ENCODE measurements at regions not wholly inside any gene's neighbourhood (a gene's known extent, or its start where the extent isn't known, plus 50 kb on each side); places are given as distances from the start of the nearest gene placed in this dataset.

- no peak for FAIRE-seq
- DNase-seq (ENCODE audit: extremely low spot score, insufficient read length, low read depth), result no peak
These were observed 176.7 kb upstream of the ZNF32 start for GRCh38 chr10:43825421-43825820.

GRCh38 chr10:43824934-43825333, 176.3 kb upstream of the ZNF32 start:
- FAIRE-seq, result no peak

DNA sequence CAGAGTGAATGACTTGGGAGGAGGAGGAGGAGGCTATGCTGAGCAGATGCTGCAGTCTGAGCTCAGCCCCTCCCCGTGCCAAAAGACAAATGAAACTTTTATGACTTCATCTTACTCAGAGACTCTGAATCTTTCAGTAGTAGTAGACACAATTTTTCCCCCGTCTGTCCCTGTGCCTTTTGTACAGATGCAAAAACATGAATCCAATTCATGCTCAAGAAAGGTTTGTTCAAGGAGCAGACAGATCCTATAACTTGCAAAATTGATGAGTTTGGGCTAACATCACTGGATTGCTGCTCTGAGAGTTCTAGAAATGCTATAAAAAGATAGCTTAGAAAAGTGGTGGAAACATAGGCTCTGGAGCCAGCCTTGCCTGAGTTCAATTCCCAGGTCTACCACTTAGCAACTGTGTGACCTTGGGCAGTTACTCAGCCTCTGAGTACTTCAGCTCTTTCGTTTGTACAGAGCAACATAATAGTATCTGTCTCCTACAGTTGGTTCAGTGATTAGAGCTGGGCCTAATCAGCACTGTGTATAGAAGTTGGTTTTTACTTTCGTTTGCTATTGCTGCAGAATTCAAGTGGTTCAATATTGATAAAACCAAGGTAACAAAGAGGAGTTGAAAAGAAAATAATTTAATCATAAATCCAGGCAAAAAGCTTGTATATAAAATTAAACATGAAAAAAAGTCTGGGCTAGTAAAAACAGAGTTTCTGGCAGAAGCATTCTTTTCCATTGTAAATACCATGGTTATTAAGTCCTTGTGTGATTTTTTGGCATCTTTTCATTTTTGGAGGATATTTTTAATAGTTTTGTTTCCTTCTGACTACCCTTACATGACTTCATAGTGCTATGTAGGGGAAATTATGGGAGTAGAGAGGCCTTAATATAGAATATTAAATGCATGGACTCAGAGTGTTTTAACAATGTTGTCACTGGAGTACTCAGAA, 174.2 kb upstream of the ZNF32 start:
- DNase-seq (ENCODE audit: extremely low spot score, insufficient read length, low read depth) (no peak), FAIRE-seq (no peak)

More at GRCh38 chr10:43824934-43825333, 176.3 kb upstream of the ZNF32 start:
- DNase-seq (ENCODE audit: extremely low spot score, insufficient read length, low read depth), result no peak

- FAIRE-seq (no peak), DNase-seq (ENCODE audit: extremely low spot score, insufficient read length, low read depth) (no peak)
These were observed 172.4 kb upstream of the ZNF32 start for GRCh38 chr10:43821103-43821502.

- FAIRE-seq (no peak), DNase-seq (ENCODE audit: extremely low spot score, insufficient read length, low read depth) (no peak)
These were observed 172.0 kb upstream of the ZNF32 start for GRCh38 chr10:43820663-43821062.

- FAIRE-seq, result no peak
- DNase-seq (ENCODE audit: extremely low spot score, insufficient read length, low read depth), result no peak
These were observed 171.0 kb upstream of the ZNF32 start for GRCh38 chr10:43819464-43820230.

DNA sequence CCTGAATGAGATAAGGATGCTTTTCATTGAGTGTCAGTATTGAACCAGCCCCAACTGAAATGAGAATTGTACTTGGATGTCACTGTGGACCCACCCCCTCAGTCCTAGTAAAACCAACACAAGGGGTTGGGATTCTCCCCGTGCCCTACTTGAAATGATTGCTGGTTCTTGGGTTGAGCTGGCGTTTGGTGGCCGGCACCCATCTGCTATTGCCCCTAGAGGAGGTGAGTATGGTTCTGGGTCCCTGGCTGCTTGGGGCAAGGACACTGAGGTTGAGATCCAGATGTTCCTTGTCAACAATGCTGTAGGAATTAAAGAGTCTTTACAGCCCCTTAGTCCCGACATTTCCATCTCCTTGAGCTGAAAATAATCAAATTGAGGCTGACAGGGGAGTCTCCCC, 170.0 kb upstream of the ZNF32 start:
- FAIRE-seq, result no peak

GRCh38 chr10:43817368-43817767, 168.7 kb upstream of the ZNF32 start:
- no peak for DNase-seq (ENCODE audit: extremely low spot score, insufficient read length, low read depth)
- FAIRE-seq, result no peak

More for the DNA sequence above, 170.0 kb upstream of the ZNF32 start:
- no peak for DNase-seq (ENCODE audit: extremely low spot score, insufficient read length, low read depth)

DNA sequence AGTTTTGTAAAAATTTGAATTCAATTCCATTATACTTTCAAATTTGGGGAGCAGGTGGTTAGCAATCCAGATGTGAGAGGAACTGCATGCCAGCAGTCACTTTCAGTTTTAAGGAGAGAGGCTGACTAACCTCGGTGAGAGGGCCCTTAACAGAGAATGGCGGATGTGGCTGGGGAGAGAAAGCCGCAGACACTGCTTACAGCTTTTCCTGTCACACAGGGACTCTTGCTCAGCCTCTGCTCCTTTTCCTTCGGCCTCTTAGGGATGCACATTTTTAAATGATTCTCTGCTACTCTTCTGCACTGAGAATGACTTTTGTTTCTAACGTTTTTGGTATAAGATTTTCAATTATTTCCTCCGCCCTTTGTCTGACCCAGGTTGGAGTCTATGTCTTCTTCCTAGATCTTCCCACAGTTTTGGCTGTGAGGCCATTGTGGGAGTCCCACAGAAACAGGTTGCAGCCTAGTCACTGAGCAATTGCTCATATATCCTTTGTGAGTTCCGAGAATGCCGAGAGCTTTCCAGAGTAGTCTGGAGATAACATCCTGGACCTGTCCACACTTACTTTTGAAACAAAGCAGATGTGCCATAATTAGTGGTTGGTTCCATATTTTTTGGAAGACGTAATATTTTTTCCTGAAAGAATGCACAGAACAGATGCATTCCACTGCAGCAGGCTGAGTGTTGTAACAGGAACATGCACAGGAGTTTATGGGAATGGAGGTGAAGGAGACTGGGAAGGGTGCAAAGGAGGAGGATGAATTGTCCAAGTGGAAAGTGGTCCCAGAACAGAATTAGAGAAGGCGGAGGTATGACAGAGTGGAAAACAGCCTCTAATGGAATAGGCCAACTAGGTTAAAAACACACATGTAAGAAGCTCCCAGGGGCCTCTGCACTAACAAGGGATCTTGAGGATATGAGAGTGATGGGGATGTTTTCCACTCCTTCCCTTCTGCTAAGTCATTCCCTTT, 168.0 kb upstream of the ZNF32 start:
- peak; percentile 15 for DNase-seq (ENCODE audit: extremely low spot score, insufficient read length, low read depth)

GRCh38 chr10:43815181-43815885, 166.7 kb upstream of the ZNF32 start:
- no peak for DNase-seq (ENCODE audit: extremely low spot score, insufficient read length, low read depth)
- no peak for FAIRE-seq

More for the DNA sequence above, 168.0 kb upstream of the ZNF32 start:
- FAIRE-seq, result peak; percentile 89

GRCh38 chr10:43814663-43815062, 166.0 kb upstream of the ZNF32 start:
- FAIRE-seq (no peak), DNase-seq (ENCODE audit: extremely low spot score, insufficient read length, low read depth) (no peak)

GRCh38 chr10:43811871-43812270, 163.2 kb upstream of the ZNF32 start:
- DNase-seq (ENCODE audit: extremely low spot score, insufficient read length, low read depth) (no peak), FAIRE-seq (no peak)

DNA sequence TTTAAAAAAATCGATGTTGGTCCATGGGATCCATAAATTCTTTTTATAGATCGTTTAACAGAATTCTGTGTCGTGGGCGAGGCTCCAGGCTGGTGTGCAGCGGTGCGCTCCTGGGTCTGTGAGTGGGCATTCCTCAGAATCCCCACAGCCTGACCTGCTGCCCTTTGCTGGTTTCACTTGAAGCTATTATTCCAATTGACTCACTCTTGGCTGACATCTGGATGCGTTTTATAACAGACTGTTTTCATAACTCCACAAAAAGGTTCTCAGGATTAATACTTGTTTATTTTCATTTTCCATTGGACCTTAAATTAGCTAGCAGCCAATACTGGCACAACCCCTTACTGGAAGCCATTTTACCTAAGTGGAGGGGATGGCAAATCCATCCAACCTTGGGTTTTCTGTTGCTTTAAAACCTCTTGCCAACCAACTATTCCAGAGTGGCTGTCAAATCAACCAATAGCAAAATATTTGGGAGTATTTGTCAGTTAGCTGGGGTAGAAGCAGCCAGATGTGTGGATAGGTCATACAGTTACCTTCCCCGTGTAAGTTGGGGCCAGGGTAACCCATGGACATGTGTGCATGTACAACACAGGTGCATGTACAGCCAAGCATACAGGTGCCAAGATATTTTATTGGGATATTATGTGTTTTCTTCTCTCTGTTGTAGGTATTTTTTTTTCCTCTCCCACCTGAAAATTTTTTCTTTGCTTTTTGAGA, 160.7 kb upstream of the ZNF32 start:
- FAIRE-seq (no peak), DNase-seq (ENCODE audit: extremely low spot score, insufficient read length, low read depth) (no peak)

DNA sequence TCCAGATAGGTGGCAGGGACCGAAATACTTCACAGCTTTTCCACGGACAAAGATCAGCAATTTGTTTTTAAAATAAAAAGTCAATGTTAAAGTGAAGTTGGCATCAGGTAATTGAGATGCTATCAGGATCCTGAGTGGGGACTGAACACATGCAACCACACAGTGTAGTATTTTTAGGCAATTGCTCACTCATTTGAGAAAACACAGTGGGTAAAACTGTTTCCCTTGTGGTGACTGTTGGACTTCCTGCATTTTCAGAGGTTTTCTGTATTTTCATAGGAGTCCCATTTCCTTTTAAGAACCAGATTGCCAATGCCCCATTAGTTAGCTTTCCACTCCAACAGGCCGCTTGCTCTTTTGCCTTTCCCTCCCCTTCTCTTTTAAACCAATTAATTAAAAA, 159.5 kb upstream of the ZNF32 start:
- DNase-seq (ENCODE audit: extremely low spot score, insufficient read length, low read depth) (no peak), FAIRE-seq (peak; percentile 41)

DNA sequence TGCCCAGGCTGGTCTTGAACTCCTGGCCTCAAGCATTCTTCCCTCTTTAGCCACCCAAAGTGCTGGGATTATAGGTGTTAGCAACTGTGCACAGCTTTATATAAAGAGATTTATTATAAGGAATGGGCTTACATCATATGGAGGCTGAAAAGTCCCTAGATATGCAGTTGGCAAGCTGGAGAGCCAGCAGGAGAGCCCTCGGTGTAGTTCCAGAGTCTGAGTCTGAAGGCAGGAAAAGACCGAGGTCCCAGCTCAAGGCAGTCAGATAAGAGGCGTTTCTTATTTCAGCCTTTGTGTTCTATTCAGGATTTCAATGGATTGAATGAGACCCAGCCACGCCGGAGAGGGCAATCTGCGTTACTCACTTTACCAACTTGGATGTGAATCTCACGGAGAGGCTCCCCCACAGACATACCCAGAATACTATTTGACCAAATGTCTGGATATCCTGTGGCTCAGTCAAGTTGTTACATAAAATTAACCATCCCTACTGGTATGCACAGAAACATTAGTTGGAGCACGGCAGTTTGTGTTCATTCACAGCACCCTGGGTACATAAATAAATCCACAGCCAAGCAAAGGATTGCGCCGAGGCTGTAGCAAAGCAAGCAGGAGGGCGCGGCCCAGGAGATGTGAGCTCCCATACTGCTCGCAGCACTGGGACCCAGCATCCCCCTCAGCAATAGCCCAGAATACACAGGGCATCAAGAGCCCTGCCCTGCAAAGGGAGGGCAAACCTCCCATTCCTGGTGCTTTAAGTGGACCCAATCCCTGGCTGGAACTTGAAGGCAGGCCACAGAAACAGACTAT, 158.4 kb upstream of the ZNF32 start:
- DNase-seq (ENCODE audit: extremely low spot score, insufficient read length, low read depth) (no peak), FAIRE-seq (no peak)

DNA sequence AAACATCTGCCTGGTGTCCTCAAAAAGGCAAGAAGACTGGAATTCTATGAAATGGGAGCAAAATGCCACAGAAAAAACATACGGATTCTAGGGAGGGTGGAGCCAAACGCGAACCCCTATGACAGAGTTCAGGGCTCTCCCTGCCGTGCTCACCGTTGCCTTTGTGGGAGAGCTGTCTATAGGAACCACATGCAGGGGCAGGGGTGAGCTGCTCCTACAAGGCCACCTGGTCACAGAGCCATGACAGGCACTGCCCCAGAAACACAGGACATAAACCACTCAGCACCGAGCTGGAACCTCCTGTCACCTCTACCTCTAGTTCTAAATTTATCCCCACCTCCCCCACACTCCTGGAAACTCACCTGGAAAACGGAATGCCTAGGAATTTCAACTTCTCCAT, 155.1 kb upstream of the ZNF32 start:
- FAIRE-seq, result no peak
- DNase-seq (ENCODE audit: extremely low spot score, insufficient read length, low read depth), result no peak

DNA sequence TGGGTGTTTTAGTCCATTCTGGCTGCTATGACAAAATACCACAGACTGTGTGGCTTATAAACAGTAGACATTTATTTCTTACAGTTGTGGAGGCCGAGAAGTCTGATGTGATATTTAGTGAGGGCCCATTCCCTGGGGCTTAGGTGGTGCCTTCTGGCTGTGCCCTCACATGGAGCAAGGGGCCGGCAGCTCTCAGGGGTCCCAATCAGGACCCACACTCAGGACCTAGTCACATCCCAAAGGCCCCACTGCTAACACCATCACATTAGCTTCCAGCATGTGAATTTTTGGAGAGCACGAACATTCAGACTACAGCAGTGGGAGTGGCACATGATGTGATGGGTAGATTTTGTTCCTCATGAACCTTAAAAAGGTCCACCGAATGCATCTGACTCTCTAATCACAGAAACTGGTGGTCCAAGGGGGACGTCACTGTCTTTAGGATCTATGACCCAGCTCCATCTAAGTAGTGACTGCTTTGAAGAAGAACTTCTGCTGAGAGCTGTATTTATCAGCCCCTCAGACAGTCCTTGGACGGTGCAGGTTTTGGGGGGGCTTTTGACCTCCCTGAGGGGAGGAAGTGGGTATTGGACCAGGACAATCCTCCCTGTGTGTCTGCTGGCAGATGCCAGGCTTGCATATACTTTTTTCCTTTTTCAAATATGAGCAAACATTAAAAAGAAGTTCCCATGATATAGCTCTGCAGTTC, 154.5 kb upstream of the ZNF32 start:
- no peak for FAIRE-seq
- DNase-seq (ENCODE audit: extremely low spot score, insufficient read length, low read depth), result no peak
